ENCODE measurements at regions not wholly inside any gene's neighbourhood (a gene's known extent, or its start where the extent isn't known, plus 50 kb on each side); places are given as distances from the start of the nearest gene placed in this dataset.
A peak's percentile ranks its signal among the peaks of the same experiment; 100 is the strongest.

DNA sequence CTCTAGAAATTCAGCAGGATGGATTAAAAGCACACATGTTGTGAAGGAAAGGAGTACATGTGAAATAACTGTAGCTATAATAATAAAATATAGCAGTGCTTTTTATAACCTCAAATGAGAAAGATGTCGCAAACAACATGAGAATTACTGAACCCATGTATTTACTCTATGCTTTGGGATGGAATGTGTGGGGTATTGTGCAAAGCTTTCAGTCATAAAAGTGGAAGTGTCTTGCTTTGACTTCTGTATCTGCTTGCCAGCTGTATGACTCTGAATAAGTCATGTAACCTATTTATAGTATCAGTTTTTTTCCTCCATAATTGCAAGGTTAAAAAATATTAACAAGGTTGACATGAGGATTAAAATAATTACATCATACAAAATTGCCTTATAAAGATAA, 519.3 kb upstream of the CADM2 start:
- no peak for DNase-seq

DNA sequence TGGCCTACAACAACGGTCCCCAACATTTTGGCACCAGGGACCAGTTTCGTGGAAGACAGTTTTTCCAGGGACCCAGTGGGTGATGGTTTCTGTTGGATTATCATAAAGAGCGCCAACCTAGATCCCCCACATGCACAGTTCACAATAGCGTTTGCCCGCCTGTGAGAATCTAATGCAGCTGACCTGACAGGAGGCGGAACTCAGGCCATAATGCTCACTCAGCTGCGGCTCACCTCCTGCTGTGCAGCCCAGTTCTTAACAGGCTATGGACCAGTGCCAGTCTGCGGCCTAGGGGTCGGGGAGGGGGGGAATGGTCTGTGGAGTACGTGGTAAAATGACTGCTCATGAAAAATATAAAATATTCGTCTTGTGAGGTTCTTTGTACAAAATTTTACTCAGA, 518.5 kb upstream of the CADM2 start:
- DNase-seq: peak; percentile 10

DNA sequence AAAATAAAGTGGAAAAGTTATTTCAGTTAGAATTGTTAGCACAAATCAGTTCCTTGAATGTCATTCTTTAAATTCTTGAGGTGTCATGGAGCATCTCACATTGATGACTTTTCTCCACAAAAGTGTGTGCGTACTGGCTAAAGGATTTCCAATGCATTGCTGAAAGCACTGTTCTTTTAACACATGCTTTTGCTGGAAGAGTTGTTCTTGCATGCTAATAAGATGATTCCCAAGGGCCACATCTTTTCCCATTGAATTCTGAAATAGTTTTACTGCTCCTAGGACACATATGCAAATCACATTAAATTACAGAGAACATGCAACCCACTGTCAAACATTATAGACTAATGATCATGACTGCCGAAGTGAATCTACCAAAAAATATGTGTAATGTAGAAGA, 516.3 kb upstream of the CADM2 start:
- no peak for DNase-seq

DNA sequence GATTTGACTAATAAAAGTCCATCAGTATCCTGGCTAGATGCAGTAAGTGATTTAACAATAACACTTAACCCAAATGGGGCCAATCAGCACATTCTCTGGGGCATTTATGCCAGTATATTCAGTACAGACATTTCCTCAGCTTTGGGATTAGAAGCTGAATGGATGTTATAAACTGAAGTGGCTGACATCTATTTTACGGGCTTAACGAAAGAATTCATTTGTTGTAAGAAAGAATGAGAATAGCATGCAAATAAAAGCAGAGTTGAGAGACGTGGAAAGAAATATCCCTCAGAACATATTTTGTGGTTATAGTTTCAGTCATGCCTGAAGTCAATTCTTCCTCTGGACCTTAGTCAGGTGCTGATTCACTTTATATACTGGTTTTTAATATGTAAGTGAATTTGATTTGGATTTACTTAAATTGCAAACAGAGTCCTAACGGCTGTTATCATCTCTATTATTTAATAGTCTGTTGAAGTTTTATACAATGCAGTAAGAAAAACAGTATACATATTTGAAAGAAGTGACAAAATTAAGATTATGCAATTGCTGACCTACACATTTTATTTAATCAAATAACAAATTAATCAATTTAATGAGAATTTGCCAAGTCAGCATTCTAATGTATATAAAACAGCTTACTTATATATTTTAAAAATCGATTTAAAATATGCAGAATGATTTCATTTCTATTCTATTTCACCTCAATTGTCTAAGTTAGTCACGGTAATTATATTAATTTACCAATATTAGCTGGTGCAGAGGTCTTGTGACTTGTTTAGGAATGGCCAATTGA, 513.9 kb upstream of the CADM2 start:
- DNase-seq: no peak

DNA sequence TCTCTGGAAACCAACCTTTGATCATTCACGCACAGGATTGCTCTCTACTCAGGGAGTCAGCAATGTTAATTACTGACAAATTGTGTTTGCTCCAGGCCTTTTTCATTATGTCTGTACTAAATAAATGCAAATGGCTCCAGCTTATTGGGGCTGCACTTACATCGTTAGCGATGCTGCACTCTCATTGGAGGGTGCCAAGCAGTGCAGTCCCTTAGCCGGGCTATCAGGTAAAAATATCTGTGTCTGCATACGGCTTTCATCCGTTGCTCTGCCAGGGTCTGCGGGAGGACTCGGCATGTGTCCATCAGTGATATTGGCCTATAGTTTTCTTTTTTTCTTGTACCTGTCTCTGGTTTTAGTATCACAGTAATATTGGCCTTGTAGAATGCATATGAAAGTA, 471.5 kb upstream of the CADM2 start:
- DNase-seq: no peak

DNA sequence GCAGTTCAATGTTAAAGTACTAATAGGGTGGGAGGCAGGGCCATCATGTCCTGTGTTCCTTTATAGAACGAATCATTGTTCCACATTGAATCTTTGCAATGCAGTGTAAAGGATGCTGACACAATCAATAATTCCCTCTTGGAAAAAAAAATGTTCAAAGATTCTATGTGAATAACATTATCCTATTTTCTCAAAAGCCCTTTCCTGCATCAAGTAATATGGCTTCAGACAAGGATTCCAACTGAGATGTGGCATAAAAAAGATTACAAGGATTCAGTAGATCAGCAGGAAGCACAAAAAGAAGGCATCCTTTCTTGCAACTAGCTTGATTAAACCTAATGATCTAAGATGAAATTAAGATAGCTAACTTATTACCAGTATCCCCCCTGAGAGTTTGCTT, 454.0 kb upstream of the CADM2 start:
- DNase-seq: no peak

DNA sequence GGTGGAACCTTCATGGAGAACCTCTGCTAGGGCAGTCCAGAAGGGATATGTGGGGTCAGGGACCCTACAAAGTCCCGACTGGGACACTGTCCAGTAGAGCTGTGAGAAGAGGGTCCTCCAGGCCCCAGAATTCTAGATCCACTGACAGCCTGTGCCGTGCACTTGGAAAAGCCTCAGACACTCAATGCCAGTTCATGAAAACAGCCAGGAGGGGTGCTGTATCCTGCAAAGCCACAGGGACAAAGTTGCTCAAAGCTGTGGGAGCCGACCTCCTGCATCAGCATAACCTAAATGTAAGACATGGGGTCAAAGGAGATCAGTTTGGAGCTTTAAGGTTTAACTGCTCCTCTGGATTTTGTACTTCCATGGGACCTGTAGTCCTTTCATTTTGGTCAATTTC, 448.8 kb upstream of the CADM2 start:
- no peak for DNase-seq

DNA sequence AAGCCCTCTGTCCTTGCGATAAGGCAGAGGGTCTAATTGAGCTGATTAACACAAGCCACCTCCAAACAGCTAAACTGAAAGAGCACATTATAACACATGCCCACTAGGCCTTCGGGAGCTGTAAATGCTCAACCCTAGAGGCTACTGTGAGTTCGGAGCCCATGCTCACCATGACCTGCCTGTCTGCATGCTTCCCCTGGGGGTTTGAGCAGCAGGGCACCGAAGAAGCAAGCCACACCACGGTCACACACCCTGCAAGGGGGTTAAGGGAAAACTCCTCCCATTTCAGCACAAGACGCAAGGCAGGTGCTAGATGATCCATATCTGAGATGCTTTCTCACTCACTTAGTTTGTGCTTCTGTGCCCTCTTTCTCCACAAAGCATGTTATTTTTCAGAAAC, 435.9 kb upstream of the CADM2 start:
- DNase-seq: no peak

DNA sequence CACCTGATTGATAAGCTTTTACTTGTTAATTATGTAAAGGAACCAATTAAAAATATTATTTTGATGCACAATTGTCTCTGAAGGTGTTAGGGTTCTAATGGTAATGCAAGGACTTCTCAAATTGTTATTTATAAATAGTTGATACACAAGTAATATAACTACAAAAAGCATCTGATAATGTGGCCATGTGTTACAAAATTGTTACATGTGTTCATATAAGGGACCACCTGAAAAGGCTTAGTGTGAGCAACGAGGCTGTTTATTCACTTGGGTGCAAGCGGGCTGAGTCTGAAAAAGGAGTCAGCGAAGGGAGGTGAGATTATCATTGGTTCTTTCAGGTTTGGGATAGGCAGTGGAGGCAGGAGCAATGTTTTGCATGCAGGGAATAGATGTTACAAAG, 421.9 kb upstream of the CADM2 start:
- DNase-seq: no peak

DNA sequence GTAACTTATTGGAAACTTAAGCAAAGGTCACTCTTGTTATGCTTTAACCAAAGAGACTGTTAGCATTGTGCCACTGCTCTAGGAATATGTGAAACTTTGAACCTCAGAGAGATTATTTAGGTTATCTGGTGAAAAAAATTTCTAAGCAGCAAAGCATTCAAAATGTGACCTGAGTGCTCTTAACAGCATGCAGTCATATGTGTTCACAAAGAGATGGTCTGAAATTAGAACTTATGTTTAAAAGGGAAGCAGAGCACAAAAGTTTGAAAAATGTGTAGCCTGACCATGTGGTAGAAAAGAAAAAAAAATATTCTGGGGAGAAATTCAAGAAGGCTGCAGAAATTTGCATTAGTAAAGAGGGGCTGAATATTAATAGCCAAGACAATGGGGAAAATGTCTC, 420.2 kb upstream of the CADM2 start:
- no peak for DNase-seq

DNA sequence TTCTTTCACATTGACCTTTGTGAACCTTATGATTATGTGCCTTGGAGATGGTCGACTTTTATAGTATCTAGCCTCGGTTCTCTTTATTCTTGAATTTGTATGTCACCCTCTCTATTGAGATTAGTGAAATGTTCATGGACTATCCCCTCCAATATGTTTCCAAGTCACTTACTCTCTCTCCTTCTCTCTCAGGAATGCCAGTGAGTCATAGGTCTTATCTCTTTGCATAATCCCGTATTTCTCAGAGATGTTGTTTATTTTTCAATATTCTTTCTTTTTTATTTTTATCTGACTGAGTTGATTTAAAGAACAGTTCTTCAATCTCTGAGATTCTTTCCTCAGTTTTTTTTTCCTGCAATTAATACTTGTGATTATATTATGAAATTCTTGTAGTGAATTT, 411.6 kb upstream of the CADM2 start:
- DNase-seq: no peak

DNA sequence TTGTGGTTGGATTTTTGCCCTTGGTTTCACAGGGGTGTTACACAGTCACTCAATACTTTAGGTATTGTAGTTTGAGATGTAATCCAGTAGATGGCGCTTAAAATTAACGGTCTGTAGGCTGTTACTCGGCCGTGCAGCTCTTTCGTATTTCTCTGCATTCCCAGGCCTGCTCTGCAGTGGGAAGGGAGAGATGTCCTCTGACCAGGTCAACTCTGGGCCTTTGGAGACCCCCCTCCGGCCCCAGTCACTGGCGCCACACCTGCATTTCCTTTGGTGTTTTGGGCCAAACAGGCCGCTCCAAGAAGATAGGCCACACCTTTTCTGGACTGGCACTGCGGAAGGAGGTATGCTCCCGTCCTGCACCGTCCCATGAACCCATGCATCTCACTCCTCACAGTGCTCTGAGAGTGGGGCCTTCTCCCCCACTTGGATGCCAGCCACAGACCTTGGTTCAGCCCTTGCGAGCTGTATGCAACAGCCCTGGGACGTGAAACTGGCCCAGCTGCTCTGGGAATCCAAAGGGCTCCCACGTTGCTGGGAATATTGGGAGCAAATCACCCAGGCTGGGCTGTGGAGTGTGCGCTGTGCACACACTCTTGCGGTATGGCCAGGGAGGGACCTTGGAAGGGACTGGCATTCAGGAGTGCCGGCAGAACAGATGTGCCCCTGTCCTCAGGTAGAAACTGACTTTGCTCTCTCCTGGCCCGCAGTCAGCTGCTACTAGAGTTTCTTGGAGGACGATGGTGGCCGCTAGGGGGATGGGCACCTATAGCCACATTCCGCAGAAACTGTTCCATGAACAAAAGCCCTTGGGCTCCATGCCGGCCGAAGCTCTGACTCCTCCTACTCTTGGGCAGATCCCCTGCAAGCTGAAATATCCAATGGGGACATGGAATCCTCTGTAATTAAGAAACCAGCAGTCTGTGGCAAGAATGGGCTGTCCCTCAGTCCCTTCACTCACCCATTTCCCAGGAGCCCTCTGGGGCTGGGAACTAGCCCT, 410.5 kb upstream of the CADM2 start:
- peak; percentile 16 for DNase-seq

DNA sequence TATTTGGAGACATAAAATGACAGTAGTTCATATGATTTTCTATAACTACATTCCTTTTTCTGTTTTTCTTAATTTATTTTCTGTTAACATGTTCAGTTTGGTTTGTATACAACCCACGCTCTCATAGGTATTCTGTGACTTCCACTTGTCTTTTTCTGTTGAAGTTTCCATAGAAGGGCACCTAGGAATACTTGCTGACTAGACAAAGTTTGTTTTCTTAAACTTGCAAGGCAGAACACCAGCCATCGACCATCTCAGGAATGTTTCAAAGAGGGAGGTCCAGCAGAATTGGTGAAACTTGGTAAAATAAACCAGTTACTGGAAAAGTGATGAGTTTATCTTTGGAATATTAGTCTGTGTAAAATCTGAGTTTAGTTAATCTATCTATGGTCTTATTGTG, 403.2 kb upstream of the CADM2 start:
- no peak for DNase-seq

DNA sequence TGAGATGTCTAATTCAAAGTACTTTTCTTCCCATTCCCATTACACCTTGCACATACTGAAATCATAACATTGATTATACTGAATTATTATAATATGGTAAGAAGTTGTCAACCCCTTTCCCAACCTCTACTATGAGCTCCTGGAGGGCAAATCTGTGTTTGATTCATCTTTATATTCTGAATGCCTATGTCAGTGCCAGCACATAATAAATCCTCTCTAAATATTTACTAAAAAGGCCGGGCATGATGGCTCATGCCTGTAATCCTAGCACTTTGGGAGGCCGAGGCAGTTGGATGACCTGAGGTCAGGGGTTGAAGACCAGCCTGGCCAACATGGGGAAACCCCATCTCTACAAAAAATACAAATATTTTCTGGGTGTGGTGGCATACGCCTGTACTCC, 392.5 kb upstream of the CADM2 start:
- DNase-seq: no peak

DNA sequence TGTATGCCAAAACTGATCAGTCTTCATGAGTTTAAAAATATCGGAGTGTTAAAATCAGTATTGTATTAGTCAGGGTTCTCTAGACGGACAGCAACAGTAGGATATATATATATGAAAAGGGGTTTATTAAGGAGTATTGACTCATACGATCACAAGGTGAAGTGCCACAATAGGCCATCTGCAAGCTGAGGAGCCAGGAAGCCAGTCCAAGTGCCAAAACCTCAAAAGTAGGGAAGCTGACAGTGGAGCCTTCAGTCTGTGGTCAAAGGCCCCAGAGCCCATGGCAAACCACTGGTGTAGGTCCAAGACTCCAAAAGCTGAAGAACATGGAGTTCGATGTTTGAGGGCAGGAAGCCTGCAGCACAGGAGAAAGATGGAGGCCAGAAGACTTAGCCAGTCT, 391.0 kb upstream of the CADM2 start:
- DNase-seq: no peak

DNA sequence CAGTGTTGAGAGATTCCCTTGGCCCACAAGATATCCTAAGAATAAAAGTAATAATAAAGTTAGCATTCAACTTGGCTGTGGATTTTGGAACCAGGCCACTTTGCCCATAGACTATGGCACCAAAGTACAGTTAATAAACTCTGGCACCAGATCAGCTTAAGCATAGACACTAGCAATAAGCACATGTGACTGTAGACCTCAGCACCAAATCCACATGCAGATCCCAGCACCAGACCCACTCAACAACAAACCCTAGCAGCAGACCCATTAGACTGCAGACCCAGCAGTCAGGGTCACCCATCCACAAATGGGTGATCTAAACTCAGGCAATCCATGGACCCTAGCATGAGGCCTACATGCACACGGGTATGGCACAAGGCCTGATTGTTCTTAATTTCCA, 384.8 kb upstream of the CADM2 start:
- no peak for DNase-seq

DNA sequence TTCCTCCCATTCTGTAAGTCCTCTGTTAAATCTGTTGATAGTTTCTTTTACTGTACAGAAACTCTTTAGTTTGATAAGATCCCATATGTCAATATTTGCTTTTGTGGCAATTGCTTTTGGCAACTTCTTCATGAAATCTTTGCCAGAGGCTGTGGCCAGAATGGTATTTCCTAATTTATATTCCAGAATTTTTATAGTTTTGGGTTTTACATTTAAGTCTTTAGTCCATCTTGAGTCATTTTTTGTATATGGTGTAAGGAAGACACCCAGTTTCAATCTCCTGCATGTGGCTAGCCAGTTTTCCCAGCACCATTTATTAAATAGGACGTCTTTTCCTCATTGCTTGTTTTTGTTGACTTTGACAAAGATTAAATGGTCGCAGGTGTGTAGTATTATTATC, 372.4 kb upstream of the CADM2 start:
- DNase-seq: no peak

DNA sequence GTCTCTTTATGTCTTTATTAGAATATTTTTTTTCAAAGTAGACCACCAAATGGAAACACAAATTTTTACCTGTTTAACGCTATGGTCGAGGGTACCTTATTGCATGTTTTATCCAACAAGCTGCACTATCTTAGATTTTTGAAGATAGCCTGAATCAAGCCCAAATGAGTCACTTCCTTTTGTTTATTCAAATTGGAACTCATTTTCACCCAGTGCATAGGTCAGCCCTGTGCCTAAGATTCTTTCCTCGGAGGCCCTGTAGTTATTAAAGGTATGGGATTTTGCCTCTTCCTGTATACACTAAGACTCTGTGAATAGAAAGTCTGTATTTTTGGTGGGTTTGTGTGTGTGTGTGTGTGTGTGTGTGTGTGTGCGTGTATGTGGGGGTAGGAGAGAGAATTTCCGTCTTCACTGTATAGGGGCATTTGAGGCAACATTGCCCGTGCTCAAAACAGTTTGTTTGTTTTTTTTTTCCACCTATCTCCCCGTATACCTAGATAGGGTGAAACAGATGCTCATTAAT, 358.0 kb upstream of the CADM2 start:
- DNase-seq: no peak

DNA sequence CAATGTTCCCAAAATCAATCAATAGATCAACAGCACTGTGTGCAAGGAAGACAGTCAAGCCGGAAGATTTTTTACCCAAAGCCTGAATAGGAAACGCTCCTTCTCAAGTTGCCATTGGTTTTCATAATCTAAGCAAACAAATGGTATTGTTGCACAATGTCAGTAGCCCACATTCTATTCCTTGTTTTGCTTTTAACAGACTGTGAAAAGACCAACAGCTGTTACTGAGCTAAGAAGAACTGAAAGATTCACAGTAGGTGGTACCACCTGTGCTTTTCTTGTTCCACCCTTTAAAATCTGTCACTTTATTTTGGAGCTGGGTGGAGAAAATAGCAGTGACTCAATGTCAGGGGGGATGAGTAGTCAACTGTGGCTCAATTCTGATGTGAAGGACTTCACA, 357.5 kb upstream of the CADM2 start:
- no peak for DNase-seq

DNA sequence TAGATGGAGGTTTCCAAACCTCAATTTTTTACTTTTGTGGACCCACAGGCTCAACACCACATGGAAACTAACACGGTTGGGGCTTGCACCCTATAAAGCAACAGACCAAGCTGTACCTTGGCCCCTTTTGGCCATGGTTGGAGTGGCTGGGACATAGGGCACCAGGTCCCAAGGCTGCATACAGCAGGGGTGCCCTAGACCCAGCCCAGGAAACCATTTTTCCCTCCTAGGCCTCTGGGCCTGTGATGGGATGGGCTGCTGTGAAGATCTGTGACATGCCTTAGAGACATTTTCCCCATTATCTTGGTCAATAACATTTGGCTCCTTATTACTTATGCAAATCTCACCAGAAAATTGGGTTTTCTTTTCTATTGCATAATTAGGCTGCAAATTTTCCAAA, 337.0 kb upstream of the CADM2 start:
- no peak for DNase-seq

DNA sequence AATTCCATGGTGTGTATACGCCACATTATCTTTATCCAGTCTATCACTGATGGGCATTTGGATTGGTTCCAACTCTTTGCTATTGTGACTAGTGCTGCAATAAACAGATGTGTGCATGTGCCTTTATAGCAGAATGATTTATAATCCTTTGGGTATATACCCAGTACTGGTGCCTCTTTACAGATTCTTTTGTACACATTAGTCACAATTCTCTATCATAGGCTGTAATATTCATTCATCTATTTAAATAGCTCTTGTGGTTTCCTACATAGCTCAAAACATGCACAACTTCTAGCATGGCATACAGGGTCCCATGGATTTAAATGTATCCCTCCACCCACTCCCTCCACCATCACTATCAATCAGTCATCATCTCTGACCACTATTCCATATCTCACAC, 324.1 kb upstream of the CADM2 start:
- no peak for DNase-seq

DNA sequence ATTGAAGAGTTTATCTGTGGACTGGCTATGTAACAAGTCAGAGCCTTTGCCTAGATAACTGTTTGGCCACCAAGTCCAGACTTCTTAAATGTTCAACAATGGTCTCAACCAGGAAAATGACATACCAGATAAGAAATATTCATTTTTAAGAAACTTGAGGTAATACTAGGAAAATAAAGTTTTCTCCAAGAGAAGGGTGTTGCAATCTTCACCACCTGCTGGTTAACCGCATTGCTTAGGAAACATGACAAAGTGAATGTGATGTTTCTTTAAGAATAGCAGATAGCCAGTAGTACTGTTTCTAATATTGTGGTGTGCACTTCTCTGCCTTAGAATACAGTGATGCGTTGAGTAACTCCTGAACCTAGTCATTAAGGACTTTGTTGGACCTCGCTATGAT, 321.5 kb upstream of the CADM2 start:
- no peak for DNase-seq

DNA sequence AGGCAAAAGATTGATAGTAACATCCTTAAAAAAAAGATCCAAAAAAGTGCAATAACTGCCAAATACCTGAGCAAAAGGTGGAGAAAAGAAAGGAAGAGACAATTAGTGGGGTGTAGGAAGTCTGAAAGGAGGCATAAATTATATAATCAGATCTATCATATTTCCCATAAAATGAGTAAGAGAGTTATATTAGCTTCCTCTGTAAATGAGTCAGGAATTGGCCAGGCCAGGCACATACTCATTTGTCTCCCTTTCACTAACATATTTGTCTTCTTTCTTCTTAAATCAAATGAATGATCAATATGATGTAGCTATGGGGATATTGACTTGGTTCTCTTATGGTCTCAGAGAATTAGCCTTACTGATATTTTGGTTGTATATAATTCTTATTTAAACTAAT, 292.3 kb upstream of the CADM2 start:
- no peak for DNase-seq

DNA sequence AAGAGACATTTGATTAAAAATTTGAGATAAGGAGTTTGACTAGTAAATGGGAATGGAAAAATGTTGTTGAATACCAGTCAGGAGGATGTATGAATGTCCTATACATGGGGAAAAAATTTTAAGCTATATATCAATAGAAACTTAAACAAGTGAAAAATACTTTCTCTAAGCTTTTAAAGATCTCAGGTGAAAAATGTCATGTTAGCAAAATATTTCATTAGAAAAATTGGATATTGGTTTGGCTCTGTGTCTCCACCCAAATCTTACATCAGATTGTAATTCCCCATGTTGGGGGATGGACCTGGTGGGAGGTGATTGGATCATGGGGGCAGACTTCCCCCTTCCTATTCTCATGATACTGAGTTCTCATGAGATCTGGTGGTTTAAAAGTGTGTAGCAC, 279.6 kb upstream of the CADM2 start:
- no peak for DNase-seq
